Smooth muscle cell of the brain vasculature (primary cell): ENCODE measurements at regions not wholly inside any gene's neighbourhood (a gene's known extent, or its start where the extent isn't known, plus 50 kb on each side); places are given as distances from the start of the nearest gene placed in this dataset.

Experiments used
- DNase-seq: peaks from one replicate; pipeline ENCODE4 v3.0.0-alpha.2; 2012; ENCODE audit warnings: low read depth, low spot score

DNA sequence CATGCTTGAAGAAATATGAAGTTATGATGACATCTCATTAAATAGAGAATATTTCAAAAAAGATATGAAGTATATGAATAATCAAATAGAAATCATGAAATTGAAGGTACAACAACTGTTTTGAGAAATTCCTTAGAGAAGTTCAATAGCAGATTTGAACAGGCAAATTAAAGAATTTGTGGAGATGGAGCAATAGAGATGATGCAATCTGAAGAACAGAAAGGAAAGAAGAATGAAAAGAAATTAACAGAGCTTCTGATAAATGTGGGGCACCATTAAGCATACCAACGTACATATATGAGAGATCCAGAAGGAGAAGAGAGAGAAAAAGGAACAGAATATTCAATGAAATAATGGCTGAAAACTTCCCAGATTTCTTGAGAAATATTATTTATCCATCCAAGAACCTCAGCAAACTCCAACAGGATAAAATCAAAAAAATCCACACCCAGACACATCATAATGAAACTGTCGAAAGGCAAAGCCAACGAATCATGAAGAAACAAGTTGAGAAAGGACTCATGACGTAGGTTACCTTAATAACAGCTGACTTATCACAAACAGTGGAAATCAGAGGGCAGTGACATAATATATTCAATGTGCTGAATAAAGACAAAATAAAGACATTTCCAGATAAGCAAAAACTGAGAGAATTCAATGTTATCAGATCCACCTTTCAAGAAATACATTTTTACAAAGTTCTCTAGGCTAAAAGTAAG lies 297.2 kb upstream of the TARS1 start:
- DNase-seq: no peak

DNA sequence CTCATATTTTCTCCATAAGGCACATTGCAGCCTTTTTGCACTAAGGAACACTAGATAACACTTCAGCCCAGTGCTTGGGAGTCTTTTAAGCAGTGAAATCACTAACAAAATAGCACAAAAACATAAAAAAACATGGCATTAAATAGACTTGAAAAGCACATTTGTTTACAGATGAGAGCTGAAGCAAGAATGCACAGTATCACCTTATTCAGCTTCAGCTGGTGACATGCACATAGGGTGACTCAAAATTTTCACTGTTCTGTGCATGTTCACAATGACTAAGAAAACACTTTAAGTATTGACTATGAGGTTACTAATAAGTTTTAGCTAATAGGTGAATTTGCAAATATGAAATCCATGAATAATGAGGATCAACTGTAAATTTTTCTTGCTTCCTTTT lies 293.9 kb upstream of the TARS1 start:
- no peak for DNase-seq

DNA sequence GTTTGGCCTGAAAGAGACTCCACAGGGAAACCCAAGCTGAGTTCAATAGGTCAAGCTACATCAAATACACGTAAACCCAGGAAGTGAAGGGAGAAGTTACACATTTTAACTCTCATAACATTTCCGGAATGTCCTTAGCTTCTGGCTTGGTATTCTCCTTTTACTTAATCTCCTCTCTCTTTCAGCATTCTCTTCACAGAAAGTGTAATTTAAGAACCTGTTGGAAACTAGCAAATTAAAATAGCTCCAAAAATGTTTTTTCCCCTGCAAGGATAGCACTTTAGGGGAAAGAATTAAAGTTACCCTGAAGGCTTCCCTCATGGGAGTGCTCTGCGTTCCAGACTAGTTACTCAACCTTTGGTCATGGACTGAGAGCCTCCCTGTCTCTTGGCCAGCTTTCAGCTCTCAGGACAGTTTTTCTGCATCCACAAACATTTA lies 292.7 kb upstream of the TARS1 start:
- DNase-seq: peak; percentile 71

DNA sequence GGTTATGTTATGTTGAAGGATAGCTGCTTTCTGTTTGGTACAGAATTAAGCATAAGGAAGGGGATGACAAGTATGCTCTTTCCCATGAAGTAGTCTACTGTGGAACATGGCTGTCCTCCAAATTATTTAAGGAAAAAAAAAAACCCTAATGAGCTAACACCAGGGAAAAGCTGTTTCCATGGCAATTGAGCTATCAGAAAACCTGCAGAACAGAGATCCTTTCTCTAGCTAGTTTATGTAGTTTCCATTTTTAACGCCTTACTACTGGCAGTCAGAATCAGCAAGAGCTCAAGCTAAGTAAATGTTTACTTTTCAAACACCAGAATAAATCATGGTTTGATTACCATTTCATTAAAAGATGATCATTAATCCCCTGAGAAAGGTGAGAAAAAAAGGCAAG lies 287.4 kb upstream of the TARS1 start:
- DNase-seq: no peak

DNA sequence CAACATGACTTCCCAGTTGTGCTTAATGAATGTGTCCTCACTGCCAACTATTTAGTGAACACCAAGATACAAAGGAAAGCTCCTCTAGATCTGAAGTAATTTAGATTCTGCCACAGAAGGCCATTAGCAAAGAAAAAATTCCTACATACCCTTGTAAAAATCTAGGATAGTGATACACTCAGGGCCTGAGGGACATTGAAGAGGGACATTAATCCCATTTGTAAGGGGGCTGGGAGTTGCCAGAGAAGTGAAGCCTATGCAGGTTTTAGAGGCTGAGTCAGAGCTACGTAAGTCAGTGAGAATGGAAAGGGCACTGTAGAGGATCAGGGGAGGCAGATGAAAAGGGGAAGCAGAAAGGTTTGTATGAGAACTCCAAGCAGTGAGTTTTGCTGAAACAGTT lies 286.9 kb upstream of the TARS1 start:
- DNase-seq: no peak

DNA sequence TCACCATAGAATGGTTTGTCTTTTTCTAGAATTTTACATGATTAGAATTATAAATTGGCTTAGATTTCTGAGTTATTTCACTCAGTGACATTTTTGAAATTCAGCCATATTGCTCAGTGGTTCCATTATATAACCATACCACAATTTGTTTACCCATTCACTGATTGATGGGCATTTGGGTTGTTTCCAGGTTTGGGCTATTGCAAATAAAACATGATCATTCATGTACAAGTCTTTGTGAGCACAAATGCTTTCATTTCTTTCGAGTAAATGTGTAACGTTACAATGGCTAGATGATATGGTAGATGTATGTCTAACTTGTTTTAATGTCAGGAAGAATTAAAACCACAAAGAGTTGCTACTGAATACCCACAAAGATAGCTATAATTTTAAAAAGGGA lies 279.9 kb upstream of the TARS1 start:
- DNase-seq: no peak

DNA sequence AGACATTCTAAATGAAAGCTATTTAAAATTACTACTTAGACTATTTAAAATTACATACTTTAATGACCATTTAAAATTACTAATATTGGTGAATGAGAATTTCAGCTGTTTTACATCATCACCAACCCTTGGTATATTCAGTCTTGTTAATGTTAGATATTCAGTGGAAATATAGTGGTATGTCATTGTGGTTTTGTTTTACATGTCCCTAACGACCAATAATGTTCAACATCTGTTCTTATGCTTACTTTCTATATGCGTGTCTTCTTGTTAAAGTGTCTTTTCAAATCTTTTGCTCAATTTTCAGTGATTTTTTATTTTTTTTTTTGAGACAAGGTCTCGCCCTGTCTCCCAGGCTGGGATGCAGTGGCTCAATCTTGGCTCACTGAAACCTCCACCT lies 279.3 kb upstream of the TARS1 start:
- no peak for DNase-seq

DNA sequence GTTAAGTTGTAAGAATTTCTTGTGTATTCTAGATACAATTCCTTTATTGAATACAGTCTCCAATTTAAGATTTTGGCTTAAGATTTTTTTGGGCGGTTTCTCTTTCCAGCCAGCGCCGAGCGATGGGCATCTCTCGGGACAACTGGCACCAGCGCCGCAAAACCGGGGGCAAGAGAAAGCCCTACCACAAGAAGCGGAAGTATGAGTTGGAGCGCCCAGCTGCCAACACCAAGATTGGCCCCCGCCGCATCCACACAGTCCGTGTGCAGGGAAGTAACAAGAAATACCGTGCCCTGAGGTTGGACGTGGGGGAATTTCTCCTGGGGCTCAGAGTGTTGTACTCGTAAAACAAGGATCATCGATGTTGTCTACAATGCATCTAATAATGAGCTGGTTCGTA lies 278.7 kb upstream of the TARS1 start:
- no peak for DNase-seq

DNA sequence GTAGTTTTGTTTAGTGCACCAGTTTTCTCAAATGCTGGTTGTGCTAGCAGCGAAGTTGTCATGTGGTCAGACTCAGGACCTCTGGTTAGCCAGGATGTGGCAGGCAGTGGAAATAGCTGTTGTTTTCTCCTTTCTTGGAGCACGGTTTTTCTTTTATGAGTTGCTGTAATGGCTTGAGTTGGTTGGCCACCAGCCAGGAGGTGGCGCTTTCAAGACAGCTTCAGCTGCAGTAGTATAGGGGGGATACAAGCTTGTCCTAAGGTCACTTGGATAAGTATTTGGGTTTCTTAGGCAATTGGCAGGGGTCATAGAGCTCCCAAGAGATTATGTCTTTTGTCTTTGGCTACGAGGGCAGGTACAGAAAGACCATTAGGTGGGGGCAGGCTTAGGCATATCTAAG lies 274.2 kb upstream of the TARS1 start:
- no peak for DNase-seq

DNA sequence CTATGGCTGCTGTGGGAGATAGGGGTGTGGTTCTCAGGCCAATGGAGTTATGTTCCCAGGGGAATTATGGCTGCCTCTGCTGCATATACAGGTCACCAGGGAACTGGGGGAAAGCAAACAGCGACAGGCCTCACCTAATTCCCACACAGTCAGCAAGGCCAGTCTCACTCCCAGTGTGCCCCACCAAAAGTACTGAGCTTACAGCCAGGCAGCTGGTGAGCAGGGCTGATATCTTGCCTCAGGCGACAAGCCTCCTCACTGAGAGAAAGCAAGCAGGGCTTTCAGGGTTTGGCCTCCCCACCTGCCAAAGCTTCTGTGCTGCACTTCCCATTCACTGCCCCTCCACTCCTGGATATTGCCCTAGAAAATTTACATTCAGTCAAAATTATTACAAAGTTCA lies 273.8 kb upstream of the TARS1 start:
- DNase-seq: no peak

DNA sequence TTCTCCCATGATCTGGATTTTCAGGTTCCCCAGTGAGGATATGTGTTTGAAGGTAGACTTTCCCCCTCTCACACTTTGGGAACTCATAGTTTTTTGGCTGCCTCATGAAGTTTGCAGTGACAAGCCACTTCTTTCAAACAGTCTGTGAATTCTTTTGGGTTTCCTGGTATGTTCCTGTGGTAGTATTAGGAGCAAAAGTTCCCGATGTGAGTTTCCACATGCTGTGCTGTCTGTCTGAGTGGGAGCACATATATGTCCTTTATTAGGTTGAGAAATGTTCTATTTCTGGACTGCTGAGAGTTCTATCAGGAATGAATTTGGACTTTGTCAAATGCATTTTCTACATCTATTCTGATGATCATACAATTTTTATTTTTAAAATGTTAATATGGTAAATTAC lies 273.2 kb upstream of the TARS1 start:
- no peak for DNase-seq

DNA sequence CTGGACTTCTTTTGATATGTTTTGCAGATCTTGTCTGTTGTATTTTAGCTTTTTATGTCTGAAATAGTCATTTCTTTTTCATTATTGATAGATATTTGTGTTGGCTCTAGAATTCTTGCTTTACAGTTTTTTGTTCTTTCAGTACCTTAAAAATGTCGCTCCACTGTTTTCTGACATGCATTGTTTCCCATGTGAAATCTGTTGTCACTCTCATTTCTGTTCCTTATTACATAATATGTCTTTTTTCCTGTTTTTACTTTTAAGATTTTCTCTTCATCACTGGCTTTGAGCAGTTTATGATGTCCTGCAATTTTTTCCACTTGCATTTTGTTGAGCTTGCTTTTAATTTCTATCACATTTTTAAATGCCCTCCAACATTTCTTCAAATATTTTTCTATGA lies 270.4 kb upstream of the TARS1 start:
- no peak for DNase-seq

DNA sequence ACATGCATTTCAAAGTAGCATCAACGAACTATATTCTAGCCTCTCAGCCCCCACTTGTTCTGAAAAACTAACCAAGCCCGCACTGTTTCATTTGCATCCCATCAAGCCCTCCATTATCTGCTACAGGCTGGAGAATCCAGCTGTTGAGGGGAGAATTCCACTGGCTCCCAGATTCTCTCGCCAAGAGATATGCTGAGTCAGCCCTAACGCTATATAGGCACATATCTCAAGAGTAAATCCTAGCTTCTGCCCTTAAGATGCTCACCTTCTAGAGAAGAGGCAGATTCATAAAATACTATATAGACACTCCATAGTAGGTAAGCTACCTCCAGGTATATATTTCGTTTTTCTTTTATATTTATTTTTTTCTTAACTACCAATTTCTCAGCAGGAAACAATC lies 266.4 kb upstream of the TARS1 start:
- DNase-seq: no peak

DNA sequence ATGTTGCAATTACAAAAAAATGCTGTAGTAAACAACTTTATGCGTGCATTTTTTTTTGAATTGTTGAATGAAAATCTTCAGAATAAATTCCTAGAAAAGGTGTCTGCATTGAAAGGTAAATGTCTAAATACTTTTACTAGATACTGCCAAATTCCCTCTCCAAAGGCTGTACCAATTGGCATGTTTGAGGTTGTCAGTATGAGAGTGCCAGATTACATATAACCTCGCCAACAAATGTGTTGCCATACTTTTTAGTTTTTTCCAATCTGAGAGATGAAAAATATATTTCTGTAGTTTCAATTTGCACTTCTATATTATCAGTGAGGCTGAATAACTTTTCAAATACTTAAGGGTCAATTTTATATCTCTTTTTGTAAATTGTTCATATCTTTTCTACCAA lies 261.5 kb upstream of the TARS1 start:
- DNase-seq: no peak

DNA sequence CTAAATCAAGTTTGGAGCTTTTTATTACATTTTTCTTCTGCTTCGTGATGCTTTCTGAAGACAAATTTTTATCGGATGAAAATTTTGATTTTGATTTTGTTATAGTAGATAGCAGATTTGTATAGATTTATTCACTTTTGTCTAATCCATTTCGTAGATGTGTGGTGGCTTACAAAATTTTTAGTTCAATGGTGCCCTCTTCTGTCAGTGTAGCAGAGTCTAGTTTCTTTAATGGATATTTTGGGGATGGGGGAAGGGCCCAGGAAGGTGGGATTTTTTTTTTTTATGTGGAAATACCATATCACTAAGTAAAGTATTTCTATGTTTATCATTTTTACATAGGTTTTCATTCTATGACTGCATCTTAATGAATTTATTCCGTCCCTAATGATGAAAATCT lies 259.9 kb upstream of the TARS1 start:
- DNase-seq: no peak

DNA sequence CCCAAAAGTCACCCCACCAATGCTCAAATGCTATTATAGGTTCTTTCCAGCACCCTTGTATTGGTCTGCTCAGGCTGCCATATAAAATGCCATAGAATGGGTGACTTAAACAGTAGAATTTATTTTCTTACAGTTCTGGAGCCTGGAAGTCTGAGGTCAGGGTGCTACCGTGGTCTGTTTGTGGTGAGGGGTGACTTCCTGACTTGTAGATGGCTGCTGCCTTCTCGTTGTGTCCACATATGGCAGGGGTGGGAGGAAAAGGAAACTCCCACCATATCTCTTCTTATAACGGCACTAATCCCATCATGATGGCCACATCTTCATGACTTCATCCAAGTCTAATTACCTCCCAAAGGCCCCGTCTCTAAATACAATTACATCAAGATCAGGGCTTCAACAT lies 257.8 kb upstream of the TARS1 start:
- no peak for DNase-seq

DNA sequence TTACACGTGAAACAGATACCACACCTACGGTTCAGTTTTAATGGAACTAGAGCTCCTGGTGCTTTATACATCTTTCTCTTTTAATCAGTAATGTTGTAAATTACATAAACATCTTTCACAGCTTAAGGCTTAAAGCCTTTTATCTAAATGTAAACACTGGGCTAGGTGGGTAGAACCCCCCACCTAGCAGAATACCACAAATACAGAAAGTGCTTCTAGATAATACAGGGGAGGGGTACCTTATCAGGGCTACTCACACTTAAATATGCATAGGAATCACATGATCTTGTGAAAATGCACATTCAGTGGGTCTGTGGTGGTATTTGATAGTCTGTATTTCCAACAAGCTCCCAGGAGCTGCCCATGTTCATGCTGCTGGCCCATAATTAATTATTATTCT lies 256.4 kb upstream of the TARS1 start:
- DNase-seq: no peak

DNA sequence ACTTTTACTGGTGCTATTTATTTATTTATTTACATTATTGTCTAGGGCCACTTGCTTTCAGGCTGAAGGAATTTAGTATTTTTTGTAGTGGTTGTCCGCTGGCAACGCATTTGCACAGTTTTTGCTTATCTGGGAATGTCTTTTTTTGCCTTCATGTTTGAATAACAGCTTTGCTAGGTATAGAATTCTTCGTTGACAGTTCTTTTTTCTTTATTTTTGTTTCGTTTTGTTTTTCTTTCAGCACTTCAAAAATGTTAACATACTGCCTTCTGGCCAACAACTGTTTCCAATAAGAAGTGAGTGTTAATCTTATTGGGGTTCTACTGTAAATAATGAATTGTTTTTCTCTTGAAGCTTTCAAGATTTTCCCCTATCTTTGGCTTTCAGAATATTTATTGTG lies 252.7 kb upstream of the TARS1 start:
- no peak for DNase-seq

DNA sequence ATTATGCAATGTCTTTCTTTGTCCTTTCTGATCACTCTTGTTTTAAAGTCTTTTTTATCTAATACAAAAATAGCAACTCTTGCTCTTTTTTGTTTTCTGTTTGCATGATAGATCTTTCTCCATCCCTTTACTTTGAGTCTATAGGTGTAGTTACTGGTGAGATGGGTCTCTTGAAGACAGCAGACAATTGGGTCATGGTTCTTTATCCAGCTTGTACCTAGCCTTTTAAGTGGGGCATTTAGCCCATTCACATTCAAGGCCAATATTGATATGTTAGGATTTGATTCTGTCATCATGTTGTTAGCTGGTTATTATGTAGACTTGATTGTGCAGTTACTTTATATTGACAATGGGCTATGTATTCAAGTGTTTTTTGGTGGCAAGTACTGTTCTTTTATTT lies 245.9 kb upstream of the TARS1 start:
- DNase-seq: no peak

DNA sequence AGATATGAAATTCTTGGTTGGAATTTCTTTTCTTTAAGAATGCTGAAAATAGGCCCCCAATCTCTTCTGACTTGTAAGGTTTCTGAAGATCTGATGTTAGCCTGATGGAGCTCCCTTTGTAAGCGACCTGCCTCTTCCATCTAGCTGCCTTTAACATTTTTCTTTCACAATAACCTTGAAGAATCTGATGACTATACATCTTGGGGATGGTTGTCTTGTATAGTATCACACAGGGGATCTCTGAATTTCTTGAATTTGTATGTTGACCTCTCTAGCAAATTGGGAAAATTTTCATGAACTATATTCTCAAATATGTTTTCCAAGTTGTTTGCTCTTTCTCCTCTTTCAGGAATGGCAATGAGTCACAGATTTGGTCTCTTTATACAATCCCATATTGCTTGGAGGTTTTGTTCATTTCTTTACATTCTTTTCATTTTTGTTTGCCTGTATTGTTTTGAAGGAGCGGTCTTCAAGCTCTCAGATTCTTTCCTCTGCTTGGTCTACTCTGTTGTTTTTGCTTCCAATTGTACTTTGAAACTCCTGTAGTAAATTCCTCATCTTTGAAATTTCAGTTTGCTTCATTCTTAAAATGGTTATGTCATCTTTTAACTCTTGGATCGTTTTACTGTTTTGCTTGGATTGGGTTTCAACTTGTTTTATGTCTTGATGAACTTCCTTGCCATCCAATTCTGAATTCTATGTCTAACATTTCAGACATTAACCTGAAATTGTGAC lies 245.2 kb upstream of the TARS1 start:
- no peak for DNase-seq

DNA sequence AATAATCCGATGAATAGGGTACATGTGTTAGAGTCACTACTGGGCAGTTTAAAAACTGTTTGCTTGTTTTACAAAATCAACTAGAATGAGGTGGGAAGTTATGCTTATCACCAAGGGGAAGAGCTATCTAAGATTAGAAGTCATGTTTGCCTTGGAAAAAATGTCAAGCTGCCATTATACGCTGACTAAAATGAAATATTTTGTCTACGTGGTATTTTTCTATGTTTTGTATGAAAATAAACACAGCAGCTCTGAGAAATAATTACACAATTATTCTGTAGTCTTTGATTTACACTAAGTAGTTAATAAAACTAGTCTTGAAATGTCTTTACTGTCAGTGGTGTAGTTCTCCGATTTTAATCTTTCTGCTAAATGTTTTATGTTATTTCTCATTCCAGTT lies 241.9 kb upstream of the TARS1 start:
- no peak for DNase-seq

DNA sequence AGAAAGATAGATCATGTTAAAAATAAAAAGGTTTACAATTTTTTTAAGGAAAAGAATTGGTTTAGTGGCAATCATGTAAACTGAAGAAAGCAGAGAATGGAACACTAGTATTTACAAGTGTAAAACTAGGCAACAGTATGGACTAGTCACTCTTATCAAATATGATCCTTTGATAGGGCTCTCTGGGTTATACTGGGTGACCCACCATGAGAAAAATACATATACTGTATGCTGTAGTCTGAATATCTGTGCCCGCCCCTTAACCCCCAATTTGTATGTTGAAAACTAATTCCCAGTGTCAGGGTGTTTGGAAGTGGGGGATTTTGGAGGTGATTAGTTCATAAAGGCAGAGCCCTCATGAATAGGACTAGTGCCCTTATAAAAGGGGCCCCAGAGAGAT lies 236.8 kb upstream of the TARS1 start:
- no peak for DNase-seq

DNA sequence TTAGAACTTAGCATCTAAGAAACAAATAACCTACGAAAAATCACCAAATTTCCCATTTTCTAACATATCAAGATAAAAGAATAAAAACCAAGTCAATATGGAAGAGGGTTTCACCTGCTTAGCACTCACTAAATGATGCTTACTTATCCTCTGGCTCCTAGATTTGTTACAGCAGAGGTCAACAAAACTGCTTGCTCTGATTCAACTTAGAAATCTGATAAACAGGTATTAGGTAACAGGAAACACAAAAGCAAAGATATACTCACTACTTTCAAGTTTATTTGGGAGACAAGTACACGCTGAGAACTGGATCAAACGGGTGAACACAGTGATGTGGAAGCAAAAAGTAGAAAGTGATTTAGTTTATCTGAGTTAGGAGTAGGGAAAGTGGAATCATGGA lies 235.7 kb upstream of the TARS1 start:
- no peak for DNase-seq
